GM21423 (cell line): ENCODE measurements at regions not wholly inside any gene's neighbourhood (a gene's known extent, or its start where the extent isn't known, plus 50 kb on each side); places are given as distances from the start of the nearest gene placed in this dataset.

ENCODE experiments used
- ATAC-seq: cut with Tn5 transposase; IDR thresholded peaks from one replicate; pipeline ENCODE4 v1.9.1; 2021; ENCODE audit warnings: mild to moderate bottlenecking, moderate library complexity; ENCODE audit not compliant: unreplicated experiment

- ATAC-seq, result no peak
Measured at GRCh38 chr3:111311126-111311525, 230.9 kb upstream of the CD96 start.

GRCh38 chr3:111311709-111312235 is 230.2 kb upstream of the CD96 start:
- peak; percentile 96 for ATAC-seq

- no peak for ATAC-seq
Measured at GRCh38 chr3:111314181-111314873, 227.7 kb upstream of the CD96 start.

GRCh38 chr3:111314898-111315297 is 227.1 kb upstream of the CD96 start:
- no peak for ATAC-seq

- ATAC-seq, result no peak
Measured at GRCh38 chr3:111315930-111316587, 225.9 kb upstream of the CD96 start.

GRCh38 chr3:111318289-111318688 is 223.7 kb upstream of the CD96 start:
- no peak for ATAC-seq

- no peak for ATAC-seq
Measured at GRCh38 chr3:111319598-111319997, 222.4 kb upstream of the CD96 start.

- ATAC-seq, result no peak
Measured at GRCh38 chr3:111321786-111322185, 220.2 kb upstream of the CD96 start.

GRCh38 chr3:111323019-111323418 is 219.0 kb upstream of the CD96 start:
- ATAC-seq, result no peak

GRCh38 chr3:111324151-111324550 is 217.8 kb upstream of the CD96 start:
- ATAC-seq, result no peak

GRCh38 chr3:111324645-111325044 is 217.4 kb upstream of the CD96 start:
- ATAC-seq, result peak; percentile 79

- no peak for ATAC-seq
Measured at GRCh38 chr3:111325160-111325718, 216.8 kb upstream of the CD96 start.

- no peak for ATAC-seq
Measured at GRCh38 chr3:111326144-111326995, 215.6 kb upstream of the CD96 start.

GRCh38 chr3:111331306-111331705 is 210.7 kb upstream of the CD96 start:
- no peak for ATAC-seq

GRCh38 chr3:111331912-111332311 is 210.1 kb upstream of the CD96 start:
- no peak for ATAC-seq

- ATAC-seq, result no peak
Measured at GRCh38 chr3:111332488-111333080, 209.4 kb upstream of the CD96 start.

GRCh38 chr3:111333642-111334041 is 208.4 kb upstream of the CD96 start:
- no peak for ATAC-seq

- no peak for ATAC-seq
Measured at GRCh38 chr3:111335512-111336303, 206.3 kb upstream of the CD96 start.

- no peak for ATAC-seq
Measured at GRCh38 chr3:111336511-111336910, 205.5 kb upstream of the CD96 start.
